GM12878 (cell line): ENCODE measurements at regions not wholly inside any gene's neighbourhood (a gene's known extent, or its start where the extent isn't known, plus 50 kb on each side); places are given as distances from the start of the nearest gene placed in this dataset.

Source experiments
- ATAC-seq: fragments of 200-7000 bp; cut with Tn5 transposase; 3 replicates; pipeline ENCODE4 v1.9.1; 2020; ENCODE audit warnings: mild to moderate bottlenecking, moderate library complexity
- BruUV-seq: library from RNA; stranded (reverse); fragments of 400-500 nt; replicated peaks from 2 replicates; lab custom pipeline; 2021; lab: Mats Ljungman, UMichigan
- CTCF ChIA-PET: fragments of 300-600 bp; sonication (Branson Sonifier 250); formaldehyde crosslinking; extraction: SDS; loops from one replicate; lab custom pipeline; 2021; ENCODE audit warnings: inconsistent platforms; lab: Yijun Ruan, JAX
- POLR2A ChIA-PET: fragments of 350-600 bp; formaldehyde crosslinking; extraction: SDS; loops from one replicate; lab custom pipeline; 2021; ENCODE audit warnings: inconsistent platforms; lab: Charles Lee
- RAD21 ChIA-PET: fragments of 300-600 bp; sonication (Branson Sonifier 250); formaldehyde crosslinking; loops from one replicate; lab custom pipeline; 2023; ENCODE audit warnings: antibody characterized with exemption; ENCODE audit not compliant: unreplicated experiment; lab: Charles Lee
- SMC1A ChIA-PET: fragments of 300-600 bp; sonication (Branson Sonifier 250); formaldehyde crosslinking; loops from one replicate; lab custom pipeline; 2023; ENCODE audit not compliant: unreplicated experiment, uncharacterized antibody; lab: Charles Lee
- DNase-seq: peaks from one replicate; pipeline ENCODE4 v3.0.0-alpha.2; 2011; ENCODE audit warnings: low read depth, low spot score
- FAIRE-seq: peaks from 3 replicates; lab custom pipeline; 2011; peaks lifted over from hg19 to GRCh38; lab: Jason Lieb, UNC
- H2AFZ ChIP-seq: 2 replicates; pipeline ENCODE4 v1.6.0; 2011; ENCODE audit warnings: low read depth, low read length, control low read depth; ENCODE audit not compliant: control insufficient read depth
- H3K27ac ChIP-seq: 2 replicates; pipeline ENCODE4 v1.5.1; 2011; ENCODE audit warnings: control low read depth; ENCODE audit not compliant: control insufficient read depth, insufficient read depth
- H3K27me3 ChIP-seq, 2 experiments: replicated peaks in 1 of 2; 2 replicates each; pipeline versions ENCODE4 v1.6.0 to v1.6.1; 2011; ENCODE audit warnings: low read length in 1 of 2; ENCODE audit not compliant: control insufficient read depth in 2 of 2, insufficient read depth in 2 of 2
- H3K36me3 ChIP-seq, 2 experiments: 2 replicates each; pipeline ENCODE4 v1.5.1; 2011; ENCODE audit warnings: low read length in 1 of 2; ENCODE audit not compliant: control insufficient read depth in 2 of 2, insufficient read depth in 2 of 2
- H3K4me1 ChIP-seq: 2 replicates; pipeline ENCODE4 v1.6.1; 2011; ENCODE audit warnings: mild to moderate bottlenecking, low read length, moderate library complexity, mixed read lengths; ENCODE audit not compliant: control insufficient read depth, insufficient read depth
- H3K4me2 ChIP-seq: 2 replicates; pipeline ENCODE4 v1.6.0; 2011; ENCODE audit warnings: control low read depth; ENCODE audit not compliant: control insufficient read depth, insufficient read depth
- H3K4me3 ChIP-seq: fragments of 200-600 bp; sonication (generic); 2 replicates; pipeline ENCODE4 v1.5.1; 2016
- H3K79me2 ChIP-seq: 2 replicates; pipeline ENCODE4 v1.6.0; 2011; ENCODE audit warnings: low read length; ENCODE audit not compliant: control insufficient read depth, insufficient read depth
- H3K9ac ChIP-seq: 2 replicates; pipeline ENCODE4 v1.8.0; 2011; ENCODE audit warnings: low read length, control low read depth, mixed read lengths; ENCODE audit not compliant: control insufficient read depth, insufficient read depth
- H3K9me3 ChIP-seq: replicated peaks from 3 replicates; pipeline ENCODE4 v1.5.1; 2011; ENCODE audit warnings: mild to moderate bottlenecking, low read length; ENCODE audit not compliant: control insufficient read depth, insufficient read depth
- H4K20me1 ChIP-seq: 2 replicates; pipeline ENCODE4 v1.6.0; 2011; ENCODE audit not compliant: control insufficient read depth, insufficient read depth
- ASH2L ChIP-seq: fragments of 300-600, 200-600 bp; sonication (generic); IDR thresholded peaks from 2 replicates; pipeline ENCODE4 v1.6.1; 2017; ENCODE audit warnings: low read depth, mild to moderate bottlenecking, borderline replicate concordance
- BCL11A ChIP-seq: IDR thresholded peaks from 2 replicates; pipeline ENCODE4 v1.6.1; 2011; ENCODE audit warnings: low read depth, low read length
- E4F1 ChIP-seq: fragments of 450-650 bp; IDR thresholded peaks from 2 replicates; pipeline ENCODE4 v1.6.1; 2018; ENCODE audit warnings: borderline replicate concordance, mild to moderate bottlenecking; ENCODE audit not compliant: partially characterized antibody
- JUNB ChIP-seq: IDR thresholded peaks from 2 replicates; pipeline ENCODE4 v1.6.1; 2016; ENCODE audit warnings: antibody characterized with exemption, mild to moderate bottlenecking
- MTA2 ChIP-seq: fragments of 450-650 bp; IDR thresholded peaks from 2 replicates; pipeline ENCODE4 v1.6.1; 2016; ENCODE audit warnings: low read depth, mild to moderate bottlenecking, moderate library complexity
- MTA3 ChIP-seq: IDR thresholded peaks from 2 replicates; pipeline ENCODE4 v1.6.1; 2012; ENCODE audit warnings: low read length, inconsistent platforms, borderline replicate concordance
- RFX5 ChIP-seq: IDR thresholded peaks from 2 replicates; pipeline ENCODE4 v1.6.1; 2011; ENCODE audit warnings: low read depth, low read length, improper control_type of control experiment
- USF1 ChIP-seq: IDR thresholded peaks from 2 replicates; pipeline ENCODE4 v1.6.1; 2011; ENCODE audit warnings: borderline replicate concordance, low read depth, mild to moderate bottlenecking, moderate library complexity, mixed read lengths, low read length; ENCODE audit not compliant: insufficient read depth; ENCODE audit errors: extremely low read length
- ZBTB33 ChIP-seq: fragments of 450-650 bp; IDR thresholded peaks from 2 replicates; pipeline ENCODE4 v1.6.1; 2017; ENCODE audit warnings: mild to moderate bottlenecking
- WGBS: methylation state at CpG from one replicate; pipeline ENCODE4 v1.1.6; 2016; ENCODE audit warnings: low lambda C conversion rate; ENCODE audit not compliant: insufficient replicate concordance, insufficient coverage; ENCODE audit errors: missing lambda C conversion rate; 5-methylcytosine and 5-hydroxymethylcytosine counted together
- in situ Hi-C: fragments of 300-500 bp; cut with MboI; formaldehyde crosslinking; loops from 9 replicates; pipeline ENCODE4 v1.14.3; 2018; ENCODE audit warnings: mixed read lengths
- intact Hi-C: fragments of 100-400 bp; cut with micrococcal nuclease; formaldehyde crosslinking; loops from one replicate; pipeline ENCODE4 v1.14.2; 2022; ENCODE audit not compliant: unreplicated experiment

- H3K36me3 ChIP-seq, result no peaks in the 10 kb centered on the region
- no peak for ATAC-seq
- no peak overlapping the region for H3K4me3 ChIP-seq
- intact Hi-C loops (no loop called here), in situ Hi-C loops (no loop called here)
- H3K4me1 ChIP-seq, result no peaks in the 10 kb centered on the region
- BruUV-seq, result no TSS peak
- ChIA-PET POLR2A (no interaction called here), RAD21 (no interaction called here), SMC1A (no interaction called here), CTCF (no interaction called here)
- TF ChIP-seq USF1 (no peak), JUNB (peak; percentile 36)
- no peak for DNase-seq
- H2AFZ ChIP-seq, result no peak overlapping the region
- H3K9ac ChIP-seq, result no peak overlapping the region
- H3K4me2 ChIP-seq, result no peak overlapping the region
- H3K27ac ChIP-seq, result no peak overlapping the region
- H3K27me3 ChIP-seq, result no peaks in the 10 kb centered on the region; a peak in 1 of 4 replicates
- no peaks in the 10 kb centered on the region for H3K79me2 ChIP-seq
- FAIRE-seq, result no peak
- WGBS, result 4% methylated on average over 1 of the region's 1 CpG
- H4K20me1 ChIP-seq, result no peaks in the 10 kb centered on the region
- no peaks in the 10 kb centered on the region; the same call in 2 of the 3 replicates for H3K9me3 ChIP-seq
Measured at GRCh38 chr18:11258039-11258610, 108.8 kb upstream of the PIEZO2 start.

- ATAC-seq (no peak), DNase-seq (no peak), FAIRE-seq (no peak)
- CTCF ChIA-PET, result interaction anchor here (1.4 kb wide), 1 partner anchor 75 kb away, joined by 3 read pairs; no protein-coding TSS in a partner anchor
- no peak for TF ChIP-seq MTA3
- TF ChIP-seq RFX5, result no peak
- TF ChIP-seq E4F1, result no peak
- no peak for TF ChIP-seq BCL11A
- no peak for TF ChIP-seq MTA2
- TF ChIP-seq ZBTB33, result no peak
- no peak for TF ChIP-seq ASH2L
- BruUV-seq, result no TSS peak
- no peak overlapping the region for H3K9ac ChIP-seq
- no peak overlapping the region for H3K4me2 ChIP-seq
- no peaks in the 10 kb centered on the region for H3K9me3 ChIP-seq
- H3K79me2 ChIP-seq, result no peaks in the 10 kb centered on the region
- no peaks in the 10 kb centered on the region for H3K36me3 ChIP-seq
- POLR2A ChIA-PET, result no interaction called here
- SMC1A ChIA-PET, result interaction anchor here (0.8 kb wide), 1 partner anchor 55 kb away, joined by 3 read pairs; no protein-coding TSS in a partner anchor
- no peaks in the 10 kb centered on the region; a peak in 1 of 4 replicates for H3K27me3 ChIP-seq
- in situ Hi-C loops, result no loop called here
- H3K27ac ChIP-seq, result no peak overlapping the region
- H3K4me1 ChIP-seq, result no peaks in the 10 kb centered on the region
- H4K20me1 ChIP-seq, result no peaks in the 10 kb centered on the region
- H3K4me3 ChIP-seq, result no peak overlapping the region
- intact Hi-C loops, result no loop called here
- no peak overlapping the region for H2AFZ ChIP-seq
- RAD21 ChIA-PET, result no interaction called here
Measured at GRCh38 chr18:11256251-11256650, 106.9 kb upstream of the PIEZO2 start.
